ENCODE measurements at regions not wholly inside any gene's neighbourhood (a gene's known extent, or its start where the extent isn't known, plus 50 kb on each side); places are given as distances from the start of the nearest gene placed in this dataset.

DNA sequence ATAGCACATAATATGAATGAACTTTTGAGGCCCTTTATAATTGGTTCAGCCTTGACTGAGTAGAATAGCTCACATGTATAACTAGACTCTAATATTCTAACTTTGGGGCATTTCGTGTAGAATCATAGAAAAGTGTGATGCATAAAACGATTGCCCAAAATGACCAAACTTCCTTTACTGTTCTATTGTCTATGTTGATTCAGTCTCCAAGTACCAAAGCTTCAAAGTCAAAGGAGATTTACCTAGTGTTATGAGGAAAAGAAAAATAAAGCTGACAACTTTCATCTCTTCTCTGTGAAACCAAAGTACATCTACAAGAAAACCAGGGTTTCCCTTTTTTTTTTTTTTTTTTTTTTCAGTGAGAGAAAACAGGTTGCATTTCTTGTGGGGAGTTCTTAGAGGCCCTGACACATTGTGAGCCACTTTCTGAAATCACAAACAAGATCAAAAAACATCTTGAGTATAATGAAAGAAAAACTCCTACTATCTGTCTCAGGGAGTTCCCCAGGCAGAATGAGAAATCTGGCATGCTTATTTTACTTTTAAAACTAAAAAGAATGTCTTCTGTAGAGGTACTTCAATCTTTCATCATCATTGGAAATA lies 183.4 kb downstream of the TNFSF18 start:
- CTCF ChIA-PET = no interaction called here
- TF ChIP-seq, protein P1, sequence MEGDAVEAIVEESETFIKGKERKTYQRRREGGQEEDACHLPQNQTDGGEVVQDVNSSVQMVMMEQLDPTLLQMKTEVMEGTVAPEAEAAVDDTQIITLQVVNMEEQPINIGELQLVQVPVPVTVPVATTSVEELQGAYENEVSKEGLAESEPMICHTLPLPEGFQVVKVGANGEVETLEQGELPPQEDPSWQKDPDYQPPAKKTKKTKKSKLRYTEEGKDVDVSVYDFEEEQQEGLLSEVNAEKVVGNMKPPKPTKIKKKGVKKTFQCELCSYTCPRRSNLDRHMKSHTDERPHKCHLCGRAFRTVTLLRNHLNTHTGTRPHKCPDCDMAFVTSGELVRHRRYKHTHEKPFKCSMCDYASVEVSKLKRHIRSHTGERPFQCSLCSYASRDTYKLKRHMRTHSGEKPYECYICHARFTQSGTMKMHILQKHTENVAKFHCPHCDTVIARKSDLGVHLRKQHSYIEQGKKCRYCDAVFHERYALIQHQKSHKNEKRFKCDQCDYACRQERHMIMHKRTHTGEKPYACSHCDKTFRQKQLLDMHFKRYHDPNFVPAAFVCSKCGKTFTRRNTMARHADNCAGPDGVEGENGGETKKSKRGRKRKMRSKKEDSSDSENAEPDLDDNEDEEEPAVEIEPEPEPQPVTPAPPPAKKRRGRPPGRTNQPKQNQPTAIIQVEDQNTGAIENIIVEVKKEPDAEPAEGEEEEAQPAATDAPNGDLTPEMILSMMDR (IDR thresholded peaks at IDR 0.05; ENCODE audit: control extremely low read depth, extremely low read depth, low read depth, missing control alignments) = no peak
- DNase-seq (ENCODE audit: extremely low spot score) = no peak
- POLR2A ChIA-PET = no interaction called here

DNA sequence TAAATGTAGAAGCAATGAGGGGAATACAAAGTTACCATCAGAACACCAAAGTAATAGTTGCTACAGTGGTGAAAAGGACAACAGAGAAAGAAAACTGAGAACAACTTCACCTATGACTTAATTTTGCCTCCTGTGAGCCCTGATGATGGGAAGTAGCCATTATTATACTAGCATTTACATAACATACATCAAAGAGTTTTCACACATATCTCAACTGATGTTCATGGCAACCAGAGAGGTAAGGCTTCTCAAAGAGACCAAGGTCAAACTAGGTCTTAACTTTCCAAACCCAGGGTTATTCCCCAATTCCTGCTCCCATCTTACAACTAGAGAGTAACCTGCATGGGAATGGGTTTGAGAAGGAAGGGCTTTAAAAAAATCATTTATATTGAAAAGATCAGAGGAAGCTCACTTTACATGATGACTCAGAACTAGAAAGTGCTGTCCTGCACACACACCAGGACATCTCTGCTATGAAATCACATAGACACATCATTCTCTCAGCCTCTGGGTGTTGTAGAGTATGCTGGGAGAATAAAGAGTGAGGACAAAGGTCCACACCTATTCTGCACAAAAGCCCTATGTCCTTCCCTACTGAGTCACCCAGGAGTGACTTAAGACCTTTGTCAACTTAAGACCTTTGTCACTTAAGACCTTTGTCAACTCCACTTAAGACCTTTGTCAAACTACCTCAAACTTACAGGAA lies 179.7 kb downstream of the TNFSF18 start:
- TF ChIP-seq, protein P1 (IDR thresholded peaks at IDR 0.05; ENCODE audit: control extremely low read depth, extremely low read depth, low read depth, missing control alignments) = no peak
- ChIA-PET POLR2A (no interaction called here), CTCF (no interaction called here)
- DNase-seq (ENCODE audit: extremely low spot score) = no peak

- POLR2A ChIA-PET = no interaction called here
- TF ChIP-seq, protein P1 (IDR thresholded peaks at IDR 0.05; ENCODE audit: control extremely low read depth, extremely low read depth, low read depth, missing control alignments) = no peak
- no peak for DNase-seq (ENCODE audit: extremely low spot score)
- CTCF ChIA-PET = no interaction called here
Measured at GRCh38 chr1:172874950-172875349, 175.8 kb downstream of the TNFSF18 start.

GRCh38 chr1:172875892-172876291 lies 174.8 kb downstream of the TNFSF18 start:
- DNase-seq (ENCODE audit: extremely low spot score) = no peak
- POLR2A ChIA-PET = no interaction called here
- CTCF ChIA-PET = no interaction called here

DNA sequence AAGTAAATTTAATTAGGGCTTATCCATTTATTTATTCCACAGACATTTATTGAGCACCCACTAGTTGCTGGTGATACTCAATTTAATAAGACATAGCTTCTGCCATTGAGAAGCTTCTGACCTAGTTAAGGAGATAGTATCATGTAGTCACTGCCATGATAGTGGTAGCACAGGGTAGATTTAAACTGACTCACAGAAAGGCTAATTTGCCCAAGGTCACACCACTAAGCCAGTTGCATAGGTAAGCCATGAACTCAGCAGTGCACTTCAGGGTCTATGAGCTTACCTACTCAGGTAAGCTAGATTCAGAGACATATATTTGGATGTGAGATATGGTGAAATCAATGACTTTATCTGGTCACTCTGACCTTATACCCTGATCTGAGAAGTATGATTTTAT lies 168.4 kb downstream of the TNFSF18 start:
- DNase-seq (ENCODE audit: extremely low spot score) = no peak
- ChIA-PET POLR2A (no interaction called here), CTCF (interaction anchor here (0.9 to 2.6 kb wide), 3 partner anchors 12 to 32 kb away, joined by 3 to 8 read pairs (median 4); no protein-coding TSS in a partner anchor)
- TF ChIP-seq, protein P1 (IDR thresholded peaks at IDR 0.05; ENCODE audit: control extremely low read depth, extremely low read depth, low read depth, missing control alignments) = no peak

More at GRCh38 chr1:172875892-172876291, 174.8 kb downstream of the TNFSF18 start:
- TF ChIP-seq, protein P1 (IDR thresholded peaks at IDR 0.05; ENCODE audit: control extremely low read depth, extremely low read depth, low read depth, missing control alignments) = no peak

GRCh38 chr1:172882791-172883386 lies 167.9 kb downstream of the TNFSF18 start:
- no peak for DNase-seq (ENCODE audit: extremely low spot score)
- CTCF ChIA-PET = interaction anchor here (0.9 to 2.6 kb wide), 3 partner anchors 12 to 33 kb away, joined by 3 to 8 read pairs (median 4); no protein-coding TSS in a partner anchor
- TF ChIP-seq, protein P1 (IDR thresholded peaks at IDR 0.05; ENCODE audit: control extremely low read depth, extremely low read depth, low read depth, missing control alignments) = no peak
- POLR2A ChIA-PET = no interaction called here

Measured in GM10248 (cell line).